Glomerular visceral epithelial cell (primary cell): ENCODE measurements at regions not wholly inside any gene's neighbourhood (a gene's known extent, or its start where the extent isn't known, plus 50 kb on each side); places are given as distances from the start of the nearest gene placed in this dataset.

Source experiments
- DNase-seq: peaks from one replicate; pipeline ENCODE4 v3.0.0-alpha.2; 2016; ENCODE audit errors: extremely low spot score

DNA sequence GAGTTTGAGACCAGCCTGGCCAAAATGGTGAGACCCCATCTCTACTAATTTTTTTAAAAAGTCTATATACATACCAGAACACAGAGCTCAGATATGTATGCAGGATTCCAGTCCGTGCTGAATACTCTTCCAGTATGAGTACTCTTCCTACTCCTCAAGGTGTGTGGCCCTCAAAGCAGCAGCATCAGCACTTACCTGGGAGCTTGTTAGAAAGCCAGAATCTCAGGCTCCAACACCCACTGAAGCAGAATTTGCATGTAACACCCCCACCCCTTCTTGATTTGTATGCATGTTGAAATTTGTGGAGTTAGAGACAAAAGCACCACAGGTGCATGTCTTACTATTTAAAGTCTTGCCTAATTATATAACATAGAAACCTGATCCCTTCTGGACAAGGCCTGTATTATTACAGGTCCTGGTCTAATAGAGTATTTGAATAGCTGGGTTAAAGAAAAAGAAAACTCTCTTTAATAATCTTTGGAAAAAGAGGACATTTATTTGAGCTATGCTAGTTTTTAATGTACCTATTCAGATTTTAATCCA lies 50.3 kb upstream of the NFE2L2 start:
- no peak for DNase-seq

DNA sequence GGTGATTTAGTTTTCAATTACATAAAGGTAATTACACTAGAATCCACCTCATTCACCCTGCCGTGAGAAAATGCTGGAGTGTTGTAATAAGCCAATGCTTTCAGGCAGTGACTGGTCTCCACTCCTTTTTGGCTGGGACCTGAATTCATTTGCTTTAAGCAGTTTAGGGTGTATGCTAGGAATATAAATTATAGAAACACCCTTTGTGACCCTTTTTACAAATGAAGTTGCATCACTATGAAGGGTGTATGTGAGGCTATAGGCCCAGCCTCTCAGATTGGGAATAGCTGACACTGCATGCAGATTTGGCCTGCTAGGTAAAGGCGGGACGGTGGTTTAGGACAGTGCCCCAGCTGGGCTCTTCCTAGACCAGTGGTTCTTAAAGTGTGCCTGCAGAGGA lies 50.8 kb upstream of the NFE2L2 start:
- DNase-seq: no peak

DNA sequence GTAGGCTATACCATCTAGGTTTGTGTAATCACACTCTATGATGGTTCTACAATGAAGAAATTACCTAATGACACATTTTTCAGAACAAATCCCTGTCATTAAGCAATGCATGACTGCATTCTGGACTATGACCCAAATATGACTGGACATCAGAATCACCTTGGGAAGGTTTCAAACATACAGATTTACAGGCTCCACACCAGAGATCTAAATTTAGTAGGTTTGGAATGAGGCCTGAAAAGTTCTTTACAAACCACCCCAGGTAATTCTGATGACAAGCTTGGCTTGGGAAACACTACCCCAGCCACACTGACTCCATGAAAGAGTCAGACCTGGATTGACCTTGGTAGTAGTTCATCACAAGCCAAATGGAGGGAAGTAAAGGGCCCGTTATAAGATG lies 52.2 kb upstream of the NFE2L2 start:
- no peak for DNase-seq

DNA sequence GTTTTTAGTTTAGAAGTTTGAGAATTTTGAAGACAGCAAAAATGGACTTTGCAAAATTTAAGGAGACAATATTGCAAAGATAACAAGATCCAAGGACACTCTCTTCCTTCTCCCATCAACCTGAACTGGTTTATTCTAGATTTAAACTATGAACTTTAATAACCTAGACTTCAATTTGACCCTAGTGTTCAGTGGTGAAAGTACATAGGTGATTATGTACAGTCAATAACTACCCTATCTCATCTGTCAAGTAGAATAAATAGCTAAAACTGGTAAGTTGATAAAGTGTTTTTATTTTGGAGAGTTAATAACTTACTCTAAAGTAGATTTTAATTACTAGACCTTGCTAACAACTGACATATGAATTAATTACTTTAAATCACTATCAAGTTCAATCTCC lies 52.9 kb upstream of the NFE2L2 start:
- no peak for DNase-seq

DNA sequence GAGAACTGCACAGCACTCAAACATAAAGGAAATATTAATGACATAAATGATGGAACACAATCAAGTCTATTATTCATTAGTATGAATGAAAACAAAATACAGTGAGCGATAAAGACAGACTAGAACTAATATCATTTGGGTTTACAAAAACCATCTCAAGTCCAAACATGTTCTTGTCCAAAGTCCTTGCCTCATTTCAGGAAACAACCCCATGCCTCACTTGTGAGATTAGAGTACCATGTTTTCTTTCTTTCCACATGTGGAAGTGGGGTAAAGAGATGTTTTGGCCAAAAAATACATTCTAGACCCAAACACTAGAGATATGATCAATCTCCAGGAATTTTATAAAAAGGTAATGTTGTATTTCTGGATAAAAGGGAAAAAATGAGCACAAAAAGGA lies 53.3 kb upstream of the NFE2L2 start:
- DNase-seq: no peak

DNA sequence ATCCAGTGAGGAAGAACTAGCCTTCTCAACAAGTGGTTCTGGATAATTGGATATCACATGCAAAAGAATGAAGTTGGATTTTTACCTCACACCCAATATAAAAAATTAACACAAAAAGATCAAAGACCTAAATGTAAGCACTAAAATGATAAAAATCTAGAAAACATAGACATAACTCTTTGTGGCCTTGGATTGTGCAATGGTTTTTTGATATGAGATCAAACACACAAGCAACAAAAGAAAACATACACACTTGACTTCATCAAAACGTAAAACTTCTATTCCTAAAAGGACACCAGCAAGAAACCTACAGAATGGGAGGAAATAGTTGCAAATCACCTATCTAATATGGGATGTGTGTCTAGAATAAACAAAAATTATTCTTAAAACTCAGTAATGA lies 54.1 kb upstream of the NFE2L2 start:
- DNase-seq: no peak

DNA sequence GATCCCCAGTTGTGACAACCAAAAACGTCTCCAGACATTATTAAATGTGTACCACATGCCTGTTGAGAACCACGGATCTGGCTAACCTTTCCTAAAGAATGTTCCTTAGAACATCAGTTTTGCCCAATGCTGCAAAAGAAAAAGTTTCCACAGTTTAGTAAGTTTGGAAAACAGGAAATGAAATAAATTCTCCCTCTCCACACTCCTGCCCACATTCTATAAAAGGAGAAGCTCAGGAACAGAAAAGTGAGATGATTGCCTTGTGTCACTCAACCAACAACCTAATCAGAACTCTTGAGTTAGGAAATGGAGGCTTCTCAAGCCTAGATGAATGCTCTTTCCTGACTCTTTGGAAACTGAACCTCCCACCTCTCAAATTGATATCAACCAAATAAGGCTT lies 56.1 kb upstream of the NFE2L2 start:
- DNase-seq: no peak

DNA sequence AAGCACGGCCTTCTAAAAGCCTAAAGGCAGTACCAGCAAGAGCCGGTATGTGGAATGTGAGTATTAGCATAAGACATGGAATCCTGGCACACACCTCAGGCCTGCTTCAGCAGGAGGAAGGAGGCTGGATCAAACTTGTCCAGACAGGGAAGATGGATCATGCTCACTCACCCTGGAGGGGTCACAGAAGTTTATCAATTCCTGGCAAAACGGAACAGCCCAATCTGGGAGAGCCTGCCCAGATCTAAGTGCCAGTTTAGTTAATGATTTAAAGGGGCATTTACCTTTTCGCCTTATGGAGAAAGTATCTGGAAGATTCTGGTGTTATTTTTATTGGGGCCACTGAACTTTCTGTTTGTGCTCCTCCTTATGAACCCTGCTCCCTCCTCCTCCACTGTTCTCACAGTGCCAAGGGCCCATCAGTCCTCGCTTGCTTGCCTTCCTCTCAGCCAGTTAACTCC lies 58.3 kb upstream of the NFE2L2 start:
- DNase-seq: no peak

DNA sequence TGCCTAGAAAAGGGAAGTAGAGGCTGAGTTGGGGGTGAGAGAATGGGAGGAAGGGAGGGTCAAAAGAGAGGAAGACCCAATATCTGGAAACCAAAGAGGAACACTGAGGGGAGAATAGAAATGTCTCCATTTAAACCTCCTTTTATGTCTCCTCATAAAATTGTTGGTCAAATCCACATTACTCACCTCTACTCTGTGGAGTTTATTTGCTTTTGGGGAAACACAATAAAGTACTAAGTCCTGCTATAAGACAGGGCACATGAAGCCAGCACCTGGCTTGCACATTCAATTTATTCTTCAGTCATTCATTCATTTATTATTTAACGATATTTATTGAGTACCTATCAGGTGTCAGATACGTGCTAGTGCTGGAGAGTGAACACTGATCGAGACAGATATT lies 60.3 kb upstream of the NFE2L2 start:
- no peak for DNase-seq

DNA sequence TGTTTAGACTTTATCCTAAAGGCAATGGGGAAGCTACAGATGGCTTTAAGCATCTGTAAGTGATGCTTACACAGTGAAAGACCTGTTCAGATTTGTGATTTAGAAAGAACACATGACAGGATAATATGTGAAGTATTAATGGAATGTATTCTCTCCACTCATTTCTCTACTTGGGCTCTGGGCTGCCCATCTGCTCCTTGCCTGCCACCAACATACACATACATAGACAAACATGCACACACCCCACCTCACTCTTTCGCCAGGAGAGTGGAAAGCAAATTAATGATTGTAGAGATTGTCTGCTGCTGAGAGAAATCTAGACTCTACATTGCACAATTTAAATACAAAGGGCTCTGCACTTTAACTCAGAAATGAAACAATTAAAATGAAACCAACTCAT lies 61.0 kb upstream of the NFE2L2 start:
- DNase-seq: peak; percentile 56

DNA sequence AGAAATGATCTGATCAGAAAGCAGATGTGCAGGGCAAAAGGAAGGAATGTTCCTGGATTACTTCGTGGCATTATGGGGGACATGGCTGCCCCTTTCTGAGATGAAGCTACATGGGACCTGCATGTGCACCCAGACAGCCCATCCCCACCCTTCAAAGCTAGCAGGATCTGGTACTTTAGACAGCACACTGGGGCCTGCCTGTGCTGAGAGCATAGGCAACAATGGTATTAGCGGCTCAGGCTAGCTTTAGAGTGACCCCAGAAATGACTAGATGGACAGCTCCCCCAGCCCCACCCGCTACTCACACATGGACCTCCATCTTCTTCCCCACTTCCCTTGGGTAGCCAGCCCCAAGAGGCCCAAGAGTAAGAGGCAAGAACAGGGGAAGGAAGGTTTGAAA lies 61.5 kb upstream of the NFE2L2 start:
- DNase-seq: no peak

DNA sequence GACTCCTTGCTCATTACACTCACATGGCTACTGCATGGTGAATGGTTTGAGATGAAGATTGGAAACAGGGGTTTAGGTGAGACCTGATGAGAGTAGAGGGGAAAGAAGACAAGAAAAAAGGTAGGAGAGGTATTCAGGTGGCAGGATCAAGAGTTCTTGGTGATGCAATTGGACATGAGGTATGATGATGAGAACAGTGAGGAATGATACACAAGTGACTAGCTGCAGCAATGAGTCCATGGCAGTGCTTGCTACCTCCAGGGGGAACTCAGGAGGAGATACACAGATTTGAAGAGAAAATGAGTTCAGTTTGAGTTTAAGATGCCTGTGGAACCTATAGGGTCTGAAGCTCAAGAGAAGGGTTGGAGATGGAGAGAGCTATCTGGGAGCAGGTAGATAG lies 62.1 kb upstream of the NFE2L2 start:
- DNase-seq: no peak

DNA sequence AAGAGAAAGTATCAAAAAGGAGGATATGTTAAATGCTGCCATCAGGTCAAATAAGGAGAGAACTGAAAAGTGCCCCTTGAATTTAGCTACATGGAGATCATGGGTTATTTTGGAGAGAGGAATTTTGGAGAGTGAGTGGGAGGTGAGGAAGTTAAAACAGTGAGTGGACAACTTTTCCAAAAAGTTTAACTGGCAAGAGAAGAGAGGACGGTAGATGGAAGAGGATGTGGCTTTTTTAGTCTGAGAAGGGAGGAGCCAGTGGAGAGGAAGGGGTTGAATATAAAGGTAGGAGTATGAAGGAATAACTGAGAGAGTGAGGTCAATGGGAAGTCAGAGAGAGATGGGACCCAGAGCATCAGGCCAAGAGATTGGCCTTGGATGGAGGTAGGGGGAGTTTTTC lies 62.5 kb upstream of the NFE2L2 start:
- no peak for DNase-seq

DNA sequence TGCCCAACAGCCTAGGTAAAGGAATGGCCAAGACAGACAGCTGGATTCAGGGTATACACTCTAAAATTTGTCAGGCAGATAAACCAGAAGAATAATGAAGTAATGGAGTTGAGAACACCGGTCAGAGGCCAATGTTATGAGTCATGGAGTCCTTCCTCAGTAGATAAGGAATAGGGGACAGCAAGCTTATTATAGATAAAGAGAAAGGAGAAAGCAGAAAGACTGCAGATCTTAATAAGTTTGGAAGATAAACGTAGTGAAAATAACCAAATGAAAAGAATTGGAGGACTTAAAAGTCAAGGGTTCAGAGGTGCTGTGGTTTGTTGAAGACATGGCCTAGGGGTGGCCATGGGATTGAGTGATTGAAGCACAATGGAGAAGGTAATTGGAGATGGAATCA lies 63.5 kb upstream of the NFE2L2 start:
- no peak for DNase-seq

DNA sequence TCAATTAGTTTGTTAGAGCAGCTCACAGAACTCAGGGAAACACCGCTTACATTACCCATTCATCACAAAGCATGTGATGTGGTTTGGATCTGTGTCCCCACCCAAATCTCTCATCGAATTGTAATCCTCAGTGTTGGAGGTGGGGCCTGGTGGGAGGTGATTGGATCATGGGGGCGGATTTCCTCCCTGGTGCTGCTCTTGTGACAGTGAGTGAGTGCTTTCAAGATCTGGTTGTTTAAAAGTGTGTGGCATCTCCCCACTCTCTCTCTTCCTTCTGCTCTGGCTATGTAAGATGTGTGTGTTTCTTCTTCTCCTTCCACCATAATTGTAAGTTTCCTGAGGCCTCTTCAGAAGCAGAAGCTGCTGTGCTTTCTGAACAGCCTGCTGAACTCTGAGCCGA lies 63.5 kb upstream of the AGPS start:
- no peak for DNase-seq

DNA sequence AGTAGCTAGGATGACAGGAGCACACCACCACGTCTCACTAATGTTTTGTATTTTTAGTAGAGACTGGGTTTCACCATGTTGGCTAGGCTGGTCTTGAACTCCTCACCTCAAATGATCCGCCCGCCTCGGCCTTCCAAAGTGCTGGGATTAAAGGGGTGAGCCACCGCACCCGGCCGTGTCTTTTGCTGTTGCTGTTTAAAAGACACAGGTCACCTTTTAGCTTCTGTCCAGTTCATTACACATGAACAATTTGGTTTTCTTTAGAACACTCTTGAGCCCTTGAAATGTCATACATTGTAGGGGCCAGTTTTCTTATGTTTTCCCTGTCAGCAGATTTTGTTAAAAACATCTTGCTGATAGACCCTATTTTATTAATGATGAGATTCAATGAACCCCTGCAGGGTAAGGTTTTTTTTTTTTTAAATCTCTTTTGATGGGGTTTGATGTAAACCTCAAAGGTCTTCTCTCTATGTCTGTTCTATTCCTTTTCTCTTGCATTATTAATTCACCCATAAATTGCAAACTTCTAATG lies 61.0 kb upstream of the AGPS start:
- no peak for DNase-seq

DNA sequence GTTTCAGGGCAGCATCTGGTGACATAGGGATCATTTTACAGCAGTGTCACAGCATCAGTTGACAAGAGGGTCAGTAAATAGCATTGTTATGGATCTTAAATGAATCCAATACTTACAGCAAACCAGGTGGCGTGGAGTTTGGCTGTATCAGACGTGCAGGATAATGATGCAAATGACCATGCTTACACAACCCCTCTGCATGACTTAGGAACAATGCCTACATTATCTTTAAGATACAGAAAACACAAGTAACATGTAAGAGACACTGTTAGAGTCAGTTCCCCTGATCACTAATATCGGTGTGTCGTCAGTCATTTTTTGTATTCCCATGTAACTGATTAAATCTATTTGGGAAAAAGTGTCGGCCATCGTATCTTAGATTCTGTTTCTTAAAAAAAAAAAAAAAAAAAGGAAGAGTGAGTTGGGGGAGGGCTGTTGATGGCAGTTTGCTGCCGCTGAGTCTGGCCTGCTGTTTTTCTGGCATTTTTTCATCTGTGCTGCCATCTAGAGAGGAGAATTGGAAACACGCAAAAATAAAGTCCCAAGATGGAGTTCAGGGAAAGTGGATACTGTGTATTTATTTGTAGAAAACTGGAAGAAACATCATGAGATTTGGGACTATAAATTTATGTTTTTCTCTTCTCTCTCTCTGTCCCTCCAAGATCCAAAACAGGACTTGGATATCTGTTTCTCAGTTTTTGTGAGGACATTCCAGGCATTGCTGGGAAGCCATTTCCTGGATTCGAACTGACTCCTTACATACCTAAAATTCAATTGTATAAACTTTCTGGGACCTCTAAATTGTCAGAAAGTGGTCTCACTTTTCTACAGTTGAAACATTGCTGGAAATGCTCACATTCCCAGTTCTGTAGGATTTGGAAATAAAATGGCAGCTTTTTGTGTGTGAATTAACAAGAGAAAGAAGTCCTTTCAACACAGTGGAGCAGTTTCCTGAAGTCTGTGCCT lies 60.3 kb upstream of the AGPS start:
- peak; percentile 78 for DNase-seq

DNA sequence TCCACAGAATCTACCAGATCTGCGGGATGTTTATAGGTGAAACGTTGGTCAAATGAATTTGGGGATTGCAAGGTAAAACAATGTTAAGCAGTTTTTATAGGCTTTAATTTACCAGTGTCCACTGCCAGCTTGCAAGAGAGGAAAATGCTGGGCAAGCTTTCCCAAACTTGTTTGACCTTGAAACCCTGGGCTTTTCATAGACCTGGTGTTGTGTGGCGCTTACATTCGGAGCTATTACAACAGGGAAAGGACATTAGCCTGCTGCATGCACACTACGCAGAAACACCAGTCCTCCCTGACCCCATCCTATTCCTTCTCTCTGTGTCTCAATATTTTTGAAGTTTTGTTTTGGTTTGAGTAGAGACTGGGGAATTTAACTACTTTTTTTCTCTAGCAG lies 59.6 kb upstream of the AGPS start:
- DNase-seq: no peak

DNA sequence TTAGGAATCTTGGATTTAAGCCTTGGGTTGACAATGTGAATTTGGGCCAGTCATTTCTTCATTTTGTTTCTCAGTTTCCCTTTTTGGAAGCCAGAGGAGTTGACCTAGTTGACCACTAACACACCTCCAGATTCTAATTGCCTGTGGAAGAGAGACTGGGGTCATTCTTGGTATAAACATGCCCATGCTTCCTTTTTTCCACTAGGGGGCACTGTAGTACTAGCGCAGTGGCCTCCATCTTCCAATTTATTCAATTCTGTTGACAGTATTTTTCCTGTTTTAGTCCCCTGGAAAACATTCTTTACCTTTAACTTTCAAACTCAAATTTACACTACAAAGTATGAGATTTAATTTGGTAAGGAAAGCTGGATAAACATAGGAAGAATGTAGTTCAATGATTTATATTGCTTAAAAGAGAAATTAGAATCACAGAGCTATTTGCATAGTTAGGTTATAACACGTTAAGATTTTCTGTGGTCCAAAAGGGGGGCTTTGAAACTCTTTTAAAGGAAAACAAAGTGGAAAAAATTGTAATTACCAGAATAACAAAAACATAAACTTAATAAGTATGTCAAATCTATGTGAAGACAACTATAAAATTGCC lies 57.5 kb upstream of the AGPS start:
- DNase-seq: peak; percentile 67

DNA sequence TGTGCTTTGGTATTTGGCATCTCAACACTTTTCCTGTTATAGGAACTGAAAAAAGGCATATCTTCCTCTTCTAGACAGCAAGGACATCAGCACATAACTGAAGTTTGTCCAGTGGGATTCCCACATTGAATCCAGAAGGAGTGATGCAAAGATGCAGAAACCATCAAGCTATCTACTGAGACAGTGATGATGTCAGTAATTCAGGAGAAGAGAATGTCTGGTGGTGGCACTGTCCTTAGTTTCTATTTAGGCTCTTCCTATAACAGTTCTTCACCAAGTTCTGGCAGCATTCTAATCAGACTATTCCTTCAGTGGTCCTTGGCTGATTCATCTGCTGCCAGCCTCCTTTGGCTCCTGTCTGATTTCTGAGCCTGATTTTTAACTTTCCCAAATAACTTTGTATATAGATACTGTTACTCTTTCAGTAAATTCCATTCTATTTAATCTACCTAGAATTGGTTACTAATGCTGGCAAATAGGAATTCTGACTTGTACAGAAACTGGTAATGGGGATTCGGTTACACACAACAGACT lies 56.6 kb upstream of the AGPS start:
- no peak for DNase-seq

DNA sequence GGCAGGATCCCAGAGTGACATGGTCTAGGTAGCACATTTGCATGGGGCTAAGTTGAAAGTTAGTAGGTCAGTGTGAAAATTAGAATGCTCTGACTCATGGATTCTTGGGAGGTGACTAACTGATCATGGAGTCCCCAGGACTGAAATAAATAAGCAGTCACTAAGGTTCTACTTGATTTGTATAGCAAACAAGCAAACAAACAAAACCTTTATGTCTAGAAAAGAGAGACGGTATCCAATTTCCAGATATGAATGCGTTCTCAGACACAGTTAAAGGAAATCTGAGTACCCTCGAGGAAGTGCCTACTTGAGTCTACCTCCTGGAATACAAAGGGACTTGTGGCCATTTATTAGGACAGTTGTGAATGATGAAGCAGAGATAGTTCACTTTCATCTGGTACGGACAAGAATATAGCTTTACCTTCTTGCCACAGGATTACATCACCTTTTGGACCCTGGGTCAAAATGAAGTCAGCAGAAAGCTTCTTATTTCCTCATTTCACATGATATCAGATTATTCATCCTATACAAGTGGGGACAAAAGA lies 54.3 kb upstream of the AGPS start:
- peak; percentile 71 for DNase-seq

DNA sequence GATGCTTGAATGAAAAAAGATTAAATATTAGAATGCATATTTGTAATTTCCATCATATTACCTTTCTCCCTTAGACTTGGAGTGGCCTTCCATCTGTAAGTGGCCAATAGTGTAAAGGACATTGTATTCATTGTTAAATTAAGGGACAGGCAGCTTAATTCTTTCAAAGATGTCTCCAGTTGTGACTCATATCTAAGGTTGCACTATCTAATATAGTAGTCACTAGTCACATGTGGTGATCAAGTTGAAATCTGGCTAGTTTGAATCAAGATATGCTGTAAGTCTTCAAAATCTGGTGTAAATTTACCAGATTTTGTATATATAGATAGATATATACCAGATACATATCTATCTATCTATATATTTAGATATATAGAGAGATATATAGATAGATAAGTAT lies 52.4 kb upstream of the AGPS start:
- no peak for DNase-seq
